GM21717 (cell line): ENCODE measurements at regions not wholly inside any gene's neighbourhood (a gene's known extent, or its start where the extent isn't known, plus 50 kb on each side); places are given as distances from the start of the nearest gene placed in this dataset.
"Not testable (repeated sequence)": the region's sequence is repeated elsewhere in the genome, so short reads cannot be mapped to it uniquely, and the experiment has no call there.

Experiments
- ATAC-seq: cut with Tn5 transposase; IDR thresholded peaks from one replicate; pipeline ENCODE4 v1.9.1; 2021; ENCODE audit warnings: mild to moderate bottlenecking, moderate library complexity; ENCODE audit not compliant: unreplicated experiment

DNA sequence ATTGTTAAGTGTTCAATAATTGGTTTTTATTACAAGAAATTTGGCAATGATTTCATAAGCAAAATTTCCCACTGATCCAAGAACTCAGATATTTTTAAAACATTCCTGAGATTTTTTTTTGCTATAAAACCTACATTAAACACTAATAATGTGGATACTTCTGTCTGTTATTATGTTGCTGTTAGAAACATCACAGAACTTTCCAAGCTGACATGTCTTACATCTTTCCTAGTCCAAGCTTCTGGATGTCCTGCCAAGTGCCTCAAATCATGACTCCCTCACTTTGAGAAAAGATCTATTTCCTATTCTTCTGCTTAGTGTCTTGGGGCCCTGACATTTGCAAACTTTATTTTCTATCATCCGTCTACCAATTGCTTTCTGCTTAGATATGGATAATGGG is 110.8 kb downstream of the RFPL4B start:
- no peak for ATAC-seq

DNA sequence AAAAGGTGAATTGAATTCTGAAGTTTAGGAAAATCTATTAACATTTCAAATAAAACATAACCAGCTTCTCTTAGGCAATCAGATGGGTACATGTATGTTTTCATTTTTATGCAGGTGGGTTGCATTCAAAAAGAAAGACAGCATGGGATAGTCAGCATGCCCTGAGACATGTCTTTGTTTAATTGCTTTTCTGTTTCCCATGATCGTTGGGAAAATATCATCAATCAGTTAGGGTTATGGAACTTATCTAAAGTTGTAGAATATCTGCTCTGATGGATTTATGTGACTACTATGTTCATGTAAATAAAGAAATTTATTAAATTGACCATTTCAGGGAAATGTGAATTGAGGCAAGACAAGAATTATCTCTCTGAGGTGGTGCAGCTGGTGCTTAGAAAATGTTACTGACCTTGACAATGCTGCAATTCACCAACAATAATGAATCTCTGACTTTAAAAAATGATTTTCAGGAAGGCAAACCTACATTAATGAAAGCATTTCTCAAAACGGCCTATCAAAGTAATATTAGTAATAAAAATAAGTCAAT is 112.7 kb downstream of the RFPL4B start:
- ATAC-seq, result no peak

DNA sequence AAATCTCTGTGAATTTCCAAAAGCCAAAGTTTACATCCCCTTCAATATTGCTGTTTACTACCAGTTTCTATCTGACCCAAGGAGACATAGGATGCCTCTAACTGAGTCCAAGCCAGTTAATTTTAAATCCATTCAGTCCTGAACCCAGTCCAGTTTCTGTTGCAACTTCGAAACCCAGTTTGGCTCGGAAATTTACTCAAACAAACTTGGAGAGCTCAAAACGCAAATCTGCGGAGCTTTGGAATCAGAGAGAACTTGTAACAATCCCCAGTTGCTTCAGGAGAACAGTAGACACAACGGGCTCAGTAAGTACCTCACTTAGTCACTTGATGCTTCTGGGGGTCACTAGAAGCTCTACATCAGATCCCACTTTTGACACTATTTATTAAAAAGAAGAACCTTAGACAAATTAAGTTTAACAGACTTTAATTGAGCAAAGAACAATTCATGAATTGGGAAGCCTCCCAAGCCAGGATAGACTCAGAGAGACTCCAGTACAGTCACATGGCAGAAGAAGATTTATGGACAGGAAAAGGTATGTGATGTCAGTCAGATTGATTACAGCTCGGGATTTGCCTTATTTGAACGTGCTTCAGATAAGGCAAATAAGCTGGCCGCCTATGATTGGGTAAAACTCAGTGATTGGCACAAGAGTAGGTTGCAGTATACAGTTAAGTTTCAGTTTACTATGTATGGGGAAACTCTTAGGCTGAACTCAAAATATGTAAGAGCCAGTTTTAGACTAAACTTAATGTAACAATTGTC is 118.0 kb downstream of the RFPL4B start:
- ATAC-seq, result no peak

DNA sequence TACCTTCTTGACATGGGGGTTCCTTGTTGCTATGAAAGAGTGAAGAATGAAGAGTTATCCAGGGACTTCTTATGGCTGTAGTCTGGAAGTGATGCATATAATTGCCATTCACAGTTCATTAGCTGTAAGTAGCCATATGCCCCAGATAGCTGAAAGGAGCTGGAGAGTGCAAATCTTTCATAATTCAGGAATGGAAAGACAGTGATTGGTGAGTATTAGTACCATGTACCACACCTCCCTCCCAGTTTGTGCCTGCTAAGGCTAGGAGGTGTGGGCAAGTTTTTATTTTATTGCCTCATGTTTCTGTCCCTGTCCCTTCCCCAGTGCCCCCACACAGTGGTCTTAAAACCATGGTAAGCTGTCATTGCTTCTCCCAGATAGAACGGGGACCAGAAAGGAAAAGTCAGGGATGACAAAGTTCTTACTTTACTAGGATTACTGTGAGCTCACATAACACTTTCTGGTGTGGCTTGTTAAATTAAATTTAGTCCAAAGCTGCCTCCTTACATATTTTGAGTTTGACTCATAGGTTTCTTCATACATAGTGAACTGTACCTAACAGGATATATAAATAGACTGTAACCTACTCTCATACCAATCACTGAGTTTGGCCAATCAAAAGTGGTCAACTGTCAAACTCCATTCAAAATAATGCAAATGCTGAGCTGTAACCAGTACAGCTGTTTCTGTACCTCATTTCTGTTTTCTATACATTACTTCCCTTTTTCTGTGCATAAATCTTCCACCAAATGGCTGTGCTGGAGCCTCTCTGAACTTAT is 119.4 kb downstream of the RFPL4B start:
- peak; percentile 84 for ATAC-seq

DNA sequence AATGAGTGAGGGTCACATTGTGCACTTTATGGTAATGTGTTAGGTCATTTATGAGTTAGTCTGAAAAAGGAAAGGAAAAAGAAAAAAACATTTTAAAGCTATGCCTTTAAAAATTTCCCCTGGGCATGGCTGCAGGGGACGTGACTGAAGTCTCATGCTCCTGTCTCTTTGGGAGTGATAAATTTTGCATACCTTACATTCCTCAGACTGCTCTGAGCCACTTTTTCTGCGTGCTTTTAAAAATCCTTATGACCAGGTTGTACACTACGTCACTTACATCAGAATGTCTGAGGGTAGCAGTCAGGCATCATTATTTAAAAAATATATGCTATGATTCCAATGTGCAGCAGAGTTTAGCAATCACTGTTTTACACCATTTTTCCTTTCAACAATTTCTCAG is 121.2 kb downstream of the RFPL4B start:
- no peak for ATAC-seq

DNA sequence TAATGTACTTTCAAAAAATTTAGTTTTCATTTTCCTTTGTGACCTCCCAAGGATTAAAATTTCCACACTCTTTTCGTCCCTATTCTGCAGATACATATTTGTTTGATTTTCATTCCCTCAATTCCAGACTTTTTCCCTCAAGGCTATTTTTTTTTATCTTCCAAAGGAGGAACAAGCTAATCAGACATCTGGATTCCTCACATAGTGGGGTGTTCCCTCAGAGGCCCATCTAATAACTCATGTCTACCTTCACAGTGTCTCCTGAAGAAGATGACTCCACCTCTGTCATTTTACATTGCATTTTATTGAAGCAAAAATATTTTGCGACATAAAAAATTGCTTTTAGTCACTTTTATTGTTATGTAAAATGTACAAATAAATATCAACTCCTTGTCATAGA is 122.2 kb downstream of the RFPL4B start:
- ATAC-seq, result no peak

DNA sequence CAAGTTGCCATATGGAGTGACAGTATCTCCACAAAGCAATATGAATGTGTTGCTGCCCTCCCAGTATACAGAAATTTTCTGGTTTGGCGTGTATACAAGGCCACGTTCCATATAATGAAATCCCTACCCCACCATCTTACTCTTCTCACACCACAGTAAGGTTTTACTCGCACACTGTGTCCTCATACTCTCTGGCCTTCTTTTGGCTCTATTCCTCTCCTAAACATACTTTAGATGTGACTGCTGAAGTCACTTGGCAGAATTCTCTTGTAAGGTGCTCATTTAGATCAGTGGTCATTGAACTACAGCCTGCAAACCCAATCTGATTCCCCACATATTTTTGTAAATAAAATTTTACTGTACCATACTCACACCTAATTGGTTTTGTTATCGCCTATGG is 123.2 kb downstream of the RFPL4B start:
- no peak for ATAC-seq

DNA sequence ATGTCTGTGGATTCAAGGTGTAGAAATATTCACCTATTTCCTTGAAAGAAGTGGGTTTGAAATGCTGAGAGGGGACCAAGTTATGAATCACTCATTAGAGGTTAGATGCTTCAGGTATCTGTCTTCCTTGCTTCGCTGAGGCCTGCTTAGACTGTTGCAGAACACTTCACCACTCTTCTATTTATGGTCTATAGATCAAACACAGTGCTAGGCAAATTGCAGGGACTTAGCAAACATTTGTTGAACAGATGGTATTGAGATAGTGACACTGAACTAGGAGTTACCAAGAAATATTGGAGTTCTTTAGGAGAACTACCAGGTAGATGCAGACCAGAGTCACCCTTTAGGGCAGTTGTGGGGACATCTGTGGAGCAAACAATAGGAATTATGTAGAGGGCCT is 123.8 kb downstream of the RFPL4B start:
- ATAC-seq, result no peak

DNA sequence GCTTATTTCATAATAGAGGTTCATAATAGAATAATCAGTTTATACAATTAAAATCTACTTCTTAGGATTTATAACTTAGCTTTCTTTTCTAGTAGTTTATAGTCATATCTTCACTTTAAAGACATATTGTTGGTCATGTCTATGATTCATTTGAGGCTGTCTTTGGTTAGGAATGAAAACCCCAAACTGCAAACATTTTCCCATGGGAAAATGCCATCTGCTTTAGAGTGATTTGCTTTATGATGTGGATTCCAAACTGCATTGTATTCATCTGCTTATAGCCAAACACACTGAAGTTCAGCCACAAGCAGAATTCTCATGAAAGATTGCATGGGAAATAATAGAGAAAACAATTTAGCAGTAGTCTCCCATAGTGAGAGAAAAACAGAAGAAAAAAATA is 128.0 kb downstream of the RFPL4B start:
- ATAC-seq, result no peak

DNA sequence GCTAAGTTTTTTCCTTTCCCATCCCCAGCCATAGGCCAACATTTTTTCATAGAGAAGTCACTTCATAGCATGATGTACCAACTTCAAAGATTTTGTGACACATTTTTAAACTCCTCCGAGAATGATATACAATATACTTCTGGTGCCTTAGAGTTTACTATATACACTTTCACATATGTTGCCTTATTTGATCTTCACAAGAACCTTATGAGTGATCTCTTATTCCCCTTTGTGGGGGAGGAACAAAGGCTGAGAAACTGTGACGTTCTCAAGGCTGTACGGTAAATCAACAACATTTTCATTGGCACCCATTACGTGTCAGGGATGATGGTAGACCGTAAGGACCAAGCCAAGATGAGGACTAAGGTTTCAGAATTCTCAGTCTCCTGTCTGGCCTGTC is 130.0 kb downstream of the RFPL4B start:
- ATAC-seq, result no peak

DNA sequence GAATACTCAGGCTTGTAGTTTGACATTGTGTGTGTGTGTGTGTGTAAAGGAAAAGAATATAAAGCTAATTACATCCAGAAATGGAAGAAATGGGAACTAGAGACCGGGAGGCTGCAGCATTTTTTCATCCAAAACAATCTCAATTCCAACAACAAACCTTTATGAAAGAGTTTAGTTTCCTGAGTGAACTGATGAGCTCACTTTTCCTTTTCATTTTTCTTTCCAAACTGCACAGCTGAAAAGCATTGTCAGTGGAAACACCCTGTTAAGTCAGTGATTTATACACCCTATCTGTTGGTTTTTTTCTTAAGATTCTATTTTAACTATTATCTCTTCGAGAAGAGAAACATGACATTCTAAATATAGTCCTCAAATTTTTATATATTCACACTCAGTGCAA is 130.9 kb downstream of the RFPL4B start:
- no peak for ATAC-seq

DNA sequence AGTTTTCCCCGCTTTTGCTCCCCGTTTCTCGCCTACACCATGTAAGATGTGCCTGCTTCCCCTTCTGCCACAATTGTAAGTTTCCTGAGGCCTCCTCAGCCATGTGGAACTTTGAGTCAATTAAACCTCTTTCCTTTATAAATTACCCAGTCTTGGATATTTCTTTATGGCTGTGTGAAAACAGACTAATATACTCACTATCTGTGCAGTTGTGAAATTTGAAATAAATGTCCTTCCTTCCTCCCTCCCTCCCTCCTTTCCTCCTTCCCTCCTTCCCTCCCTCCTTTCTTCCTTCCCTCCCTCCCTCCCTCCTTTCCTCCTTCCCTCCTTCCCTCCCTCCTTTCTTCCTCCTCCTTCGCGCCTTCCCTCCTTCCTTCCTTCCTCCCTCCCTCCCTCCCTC is 132.8 kb downstream of the RFPL4B start:
- ATAC-seq, result not testable (repeated sequence)

DNA sequence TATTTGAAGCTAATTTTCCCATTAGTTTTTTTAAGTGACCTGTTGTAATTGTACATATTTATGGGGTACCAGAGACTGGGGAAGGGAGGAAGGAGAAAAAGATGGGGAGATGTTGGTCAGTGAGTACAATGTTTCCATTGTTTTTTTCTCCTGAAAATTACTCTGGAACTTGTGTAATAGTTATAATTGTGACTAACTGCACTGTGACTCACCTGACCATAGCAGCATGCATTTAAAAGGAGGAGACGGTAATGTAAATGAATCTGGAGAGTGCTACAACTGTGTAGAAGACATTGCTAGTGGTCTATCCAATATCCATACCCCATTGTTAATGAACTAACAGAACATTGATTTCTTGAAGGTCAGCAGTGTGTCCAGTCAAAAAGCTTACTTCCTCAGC is 133.4 kb downstream of the RFPL4B start:
- no peak for ATAC-seq

DNA sequence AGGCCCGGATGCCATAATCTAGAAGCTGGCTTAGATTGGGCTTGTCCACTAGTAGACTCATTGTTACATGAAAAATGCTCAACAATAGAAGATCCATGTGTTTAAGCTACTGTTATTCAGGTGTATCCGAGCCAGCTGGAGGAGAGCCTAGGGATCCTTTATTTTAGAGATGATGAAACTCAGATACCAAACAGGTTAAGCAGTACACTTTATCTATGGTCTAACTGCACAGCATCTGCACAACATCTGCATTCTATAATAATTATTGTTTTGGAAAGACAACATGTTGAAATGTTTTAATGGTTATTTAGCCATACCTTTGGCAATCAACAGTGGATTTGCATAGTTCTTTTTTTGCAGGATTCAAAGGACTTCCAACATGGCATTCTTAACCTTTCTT is 134.1 kb downstream of the RFPL4B start:
- no peak for ATAC-seq

DNA sequence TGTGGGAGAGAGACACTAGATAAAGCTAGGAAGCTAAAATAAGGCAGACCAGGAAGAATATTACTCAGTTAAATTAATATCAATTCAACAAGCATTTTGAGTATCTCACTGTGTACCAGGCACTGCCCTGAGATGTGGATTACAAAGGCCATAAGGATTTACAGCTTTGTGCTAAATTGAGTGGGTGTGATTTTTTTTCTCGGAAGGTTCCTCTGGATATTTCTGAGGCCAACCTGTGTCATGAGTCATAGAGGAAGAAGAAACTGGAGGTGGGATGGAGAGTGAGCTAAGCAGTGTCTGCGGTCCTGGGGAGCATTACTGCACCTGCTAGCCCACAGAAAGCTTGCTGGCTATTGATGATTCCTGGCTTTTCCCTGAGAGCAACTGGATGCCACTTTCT is 135.2 kb downstream of the RFPL4B start:
- no peak for ATAC-seq

DNA sequence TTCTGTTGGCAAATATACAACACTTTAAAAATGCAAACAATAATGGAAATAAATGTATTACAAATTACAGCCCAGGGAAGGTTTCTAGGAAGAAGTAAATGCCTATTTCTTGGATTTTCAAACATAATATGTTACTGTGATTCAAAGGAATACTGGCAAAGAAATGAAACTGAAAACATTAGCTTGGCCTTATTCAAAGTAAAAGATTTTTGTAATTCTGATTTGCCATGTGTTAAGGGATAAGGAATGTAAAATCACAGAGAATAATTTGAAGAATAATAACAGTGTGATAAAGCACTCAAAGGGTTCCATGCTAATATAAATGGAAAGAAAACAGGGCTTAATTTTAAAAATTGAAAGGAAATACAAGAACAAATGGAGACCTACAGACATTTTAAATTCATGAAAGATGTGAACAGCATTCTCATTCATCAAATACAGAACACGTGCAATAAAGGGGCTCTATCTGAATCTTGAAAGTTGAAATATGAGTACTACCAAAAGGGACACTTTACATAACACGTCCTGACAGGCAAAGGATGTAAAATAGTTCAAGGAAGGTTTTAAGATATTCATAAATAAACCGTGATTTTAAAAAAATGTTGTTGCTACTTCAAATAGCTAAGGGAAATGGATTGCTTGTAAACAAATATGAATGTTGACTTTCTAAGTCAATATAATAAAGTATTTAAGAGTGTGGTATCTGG is 138.1 kb downstream of the RFPL4B start:
- no peak for ATAC-seq

DNA sequence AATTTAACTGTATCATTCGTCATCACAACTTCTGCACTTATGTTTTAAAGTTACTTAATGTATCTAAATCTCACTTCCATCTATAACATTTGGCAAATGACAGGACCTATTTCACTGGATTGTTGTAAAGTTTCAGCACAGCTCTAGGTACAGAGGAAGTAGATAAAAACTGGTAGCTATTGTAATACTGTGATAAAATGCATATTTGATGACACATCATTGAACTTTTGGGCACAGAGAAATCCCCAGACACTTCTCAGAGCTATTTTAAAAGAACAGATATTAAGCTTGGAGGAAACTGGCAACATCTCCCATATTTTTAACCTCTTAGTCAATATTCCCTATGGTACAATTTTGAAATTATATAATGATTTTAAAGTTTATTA is 138.7 kb downstream of the RFPL4B start:
- ATAC-seq, result no peak

DNA sequence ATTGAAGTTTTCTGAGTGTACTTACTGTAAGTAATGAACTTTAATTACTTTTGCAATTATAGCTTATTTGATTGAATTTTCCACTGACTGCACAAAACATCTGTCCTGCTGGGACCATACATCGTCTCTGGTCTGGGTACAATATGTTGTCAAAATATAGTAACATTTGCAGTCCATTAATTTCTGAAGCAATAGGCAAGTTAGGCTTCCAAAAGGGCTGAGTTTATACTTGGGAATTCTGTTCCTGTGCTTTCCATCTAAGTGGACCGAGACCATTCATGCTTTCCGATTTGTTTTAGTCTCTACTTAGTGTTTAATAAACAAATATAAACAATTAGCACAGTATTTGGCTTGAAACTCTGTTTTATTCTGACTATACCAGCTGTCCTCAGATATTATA is 139.3 kb downstream of the RFPL4B start:
- no peak for ATAC-seq

DNA sequence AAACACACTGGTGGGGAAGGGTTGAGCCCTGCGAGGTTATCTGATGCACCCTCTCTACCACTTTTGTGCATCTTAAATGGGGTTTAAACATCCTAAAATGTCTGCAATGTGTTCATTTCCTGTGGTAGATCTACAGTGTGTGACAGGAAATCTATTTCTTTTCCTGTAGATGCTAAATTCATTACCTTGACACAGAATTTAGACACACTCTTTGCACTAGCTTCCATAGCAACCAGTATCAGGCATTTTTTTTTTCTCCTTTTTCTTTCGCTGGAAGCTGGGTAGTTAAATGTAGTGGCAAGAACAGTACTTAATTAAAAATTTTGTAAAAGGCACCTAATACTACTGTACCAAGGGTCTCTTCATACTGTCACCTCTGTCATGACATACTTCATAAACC is 141.1 kb downstream of the RFPL4B start:
- ATAC-seq, result no peak

DNA sequence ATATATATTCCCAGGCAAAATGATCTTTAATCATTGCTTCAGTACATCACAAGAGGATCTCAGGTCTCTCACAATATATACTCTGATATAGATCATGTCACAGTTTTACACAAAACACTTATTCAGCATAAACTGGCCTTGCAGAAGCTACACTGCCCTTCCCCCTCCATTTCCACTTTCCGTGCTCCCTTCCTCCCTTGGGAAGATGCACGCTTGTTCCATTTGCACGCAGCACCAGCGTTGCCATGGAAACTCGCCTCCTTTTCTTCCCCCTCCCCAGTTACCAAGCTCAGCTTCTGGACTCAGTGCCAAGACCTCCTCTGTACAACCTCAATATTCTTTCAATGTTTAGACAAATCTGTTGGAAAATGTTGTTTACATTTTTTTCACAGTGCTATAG is 154.6 kb downstream of the RFPL4B start:
- ATAC-seq, result no peak

DNA sequence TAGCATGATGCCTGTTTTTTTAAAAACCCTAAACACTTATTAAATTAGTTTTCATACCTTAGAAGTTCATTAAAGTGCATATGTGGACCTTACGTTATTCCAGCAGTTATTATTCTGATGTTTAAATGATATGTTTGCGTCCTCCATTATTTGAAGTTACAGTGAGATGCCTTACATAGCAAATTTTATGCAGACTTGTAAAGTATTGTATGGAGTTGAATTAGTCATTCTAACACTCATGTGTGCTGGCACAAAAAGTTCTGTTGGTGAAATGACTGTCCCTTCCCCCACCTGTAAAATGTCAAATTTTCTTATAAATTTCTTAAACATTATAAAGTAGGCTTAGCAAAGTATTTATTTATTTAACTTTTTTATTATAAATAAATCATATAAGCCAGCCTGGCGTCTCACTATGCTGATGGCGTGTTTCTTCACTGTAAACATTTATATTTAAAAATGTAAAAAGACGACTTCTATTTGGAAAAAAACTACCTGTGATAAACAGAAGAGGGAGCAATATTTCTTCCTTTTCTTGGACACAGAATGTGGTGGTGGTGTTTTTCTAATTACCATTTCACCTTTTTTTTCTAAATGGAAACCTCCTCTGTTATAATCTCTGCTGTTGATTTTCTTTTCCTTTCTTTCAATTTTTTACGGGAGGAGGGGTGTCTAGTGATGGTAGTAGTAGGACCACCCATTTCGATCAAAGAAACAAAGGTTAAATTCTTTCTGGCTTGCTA is 155.4 kb downstream of the RFPL4B start:
- no peak for ATAC-seq
